HCT116 (cell line): ENCODE measurements at regions not wholly inside any gene's neighbourhood (a gene's known extent, or its start where the extent isn't known, plus 50 kb on each side); places are given as distances from the start of the nearest gene placed in this dataset.
A peak's percentile ranks its signal among the peaks of the same experiment; 100 is the strongest.

Experiments used
- ATAC-seq: fragments of 200-7000 bp; cut with Tn5 transposase; 2 replicates; pipeline ENCODE4 v1.9.1; 2020; ENCODE audit warnings: mild to moderate bottlenecking, moderate library complexity
- BruUV-seq: library from RNA; stranded (reverse); fragments of 400-500 nt; replicated peaks from 2 replicates; lab custom pipeline; 2021; lab: Mats Ljungman, UMichigan
- CTCF ChIA-PET: fragments of 300-600 bp; sonication (Branson Sonifier 250); formaldehyde crosslinking; loops from one replicate; lab custom pipeline; 2021; ENCODE audit warnings: antibody characterized with exemption; lab: Charles Lee
- POLR2A ChIA-PET: fragments of 300-600, 350-600 bp; sonication (Branson Sonifier 250); formaldehyde crosslinking; loops from one replicate; lab custom pipeline; 2021; ENCODE audit warnings: antibody characterized with exemption; lab: Charles Lee
- RAD21 ChIA-PET, 2 experiments: fragments of 300-600 bp; sonication (Branson Sonifier 250); formaldehyde crosslinking; loops; one replicate each; lab custom pipeline; 2023; ENCODE audit warnings: low total read pairs in 2 of 2; ENCODE audit not compliant: uncharacterized antibody in 2 of 2, unreplicated experiment in 2 of 2, low non-redundant PET in 1 of 2; lab: Charles Lee
- DNase-seq: peaks from one replicate; pipeline ENCODE4 v3.0.0-alpha.2; 2010; ENCODE audit warnings: low read depth, low spot score
- H2AFZ ChIP-seq: fragments of 200-600 bp; shearing (Covaris generic), sonication (generic); 2 replicates; pipeline ENCODE4 v1.6.1; 2017; ENCODE audit warnings: low read depth, mixed run types, mixed read lengths, antibody characterized with exemption, low read length; ENCODE audit not compliant: poor library complexity, severe bottlenecking
- H3K27ac ChIP-seq: 2 replicates; pipeline ENCODE4 v1.5.1; 2012; ENCODE audit warnings: low read depth, low read length
- H3K27me3 ChIP-seq: fragments of 200-600 bp; sonication (generic); 2 replicates; pipeline ENCODE4 v1.6.1; 2016; ENCODE audit warnings: mixed run types, low read length, mixed read lengths; ENCODE audit not compliant: insufficient read depth
- H3K36me3 ChIP-seq, 2 experiments: fragments of 200-500 bp in 1 of 2; fragments of 200-600 bp in 1 of 2; sonication (Bioruptor generic) in 1 of 2; sonication (generic) in 1 of 2; 2 replicates each; pipeline versions ENCODE4 v1.5.1 to v1.6.1; 2014 to 2016; ENCODE audit warnings: low read length in 2 of 2, inconsistent platforms in 1 of 2, mixed read lengths in 1 of 2, mixed run types in 1 of 2; ENCODE audit not compliant: insufficient read depth in 2 of 2, control insufficient read depth in 1 of 2
- H3K4me1 ChIP-seq, 2 experiments: fragments of 200-600 bp in 1 of 2; sonication (generic) in 1 of 2; 2 replicates each; pipeline versions ENCODE4 v1.5.1 to v1.6.1; 2012 to 2017; ENCODE audit warnings: low read length in 2 of 2, inconsistent platforms in 1 of 2, mild to moderate bottlenecking in 1 of 2, mixed read lengths in 1 of 2, mixed run types in 1 of 2, moderate library complexity in 1 of 2; ENCODE audit not compliant: insufficient read depth in 2 of 2, control insufficient read depth in 1 of 2
- H3K4me2 ChIP-seq: fragments of 200-600 bp; sonication (generic); 2 replicates; pipeline ENCODE4 v1.6.1; 2017; ENCODE audit warnings: mixed run types, low read length, mixed read lengths
- H3K4me3 ChIP-seq, 2 experiments: fragments of 200-600 bp in 1 of 2; sonication (generic) in 1 of 2; replicated peaks in 1 of 2; 2 replicates each; pipeline ENCODE4 v1.5.1; 2011 to 2016; ENCODE audit warnings: low read length in 2 of 2, control low read depth in 1 of 2, low read depth in 1 of 2, mild to moderate bottlenecking in 1 of 2, mixed read lengths in 1 of 2, mixed run types in 1 of 2
- H3K79me2 ChIP-seq: fragments of 200-600 bp; sonication (generic); 2 replicates; pipeline ENCODE4 v1.6.1; 2017; ENCODE audit warnings: mild to moderate bottlenecking, mixed run types, low read length, moderate library complexity, mixed read lengths; ENCODE audit not compliant: insufficient read depth
- H3K9ac ChIP-seq: fragments of 200-600 bp; sonication (generic); 2 replicates; pipeline ENCODE4 v1.6.1; 2016; ENCODE audit warnings: low read length, mixed read lengths
- H3K9me2 ChIP-seq: fragments of 200-600 bp; sonication (generic), shearing (Covaris generic); 2 replicates; pipeline ENCODE4 v1.6.1; 2017; ENCODE audit warnings: mixed run types, mild to moderate bottlenecking, moderate library complexity; ENCODE audit not compliant: insufficient read depth
- H3K9me3 ChIP-seq, 2 experiments: fragments of 200-500 bp in 1 of 2; fragments of 200-600 bp in 1 of 2; sonication (Bioruptor generic) in 1 of 2; sonication (generic) in 1 of 2; 2 replicates each; pipeline ENCODE4 v1.6.1; 2014 to 2017; ENCODE audit warnings: low read length in 2 of 2, mixed read lengths in 2 of 2, inconsistent platforms in 1 of 2, low read depth in 1 of 2, mild to moderate bottlenecking in 1 of 2, mixed run types in 1 of 2, moderate library complexity in 1 of 2; ENCODE audit not compliant: control insufficient read depth in 1 of 2, insufficient read depth in 1 of 2
- H4K20me1 ChIP-seq: fragments of 200-600 bp; sonication (generic), shearing (Covaris generic); 2 replicates; pipeline ENCODE4 v1.6.1; 2017; ENCODE audit warnings: mixed run types, mild to moderate bottlenecking, moderate library complexity; ENCODE audit not compliant: insufficient read depth
- ATF3 ChIP-seq: IDR thresholded peaks from 2 replicates; pipeline ENCODE4 v1.6.1; 2012
- CBX3 ChIP-seq: IDR thresholded peaks from 2 replicates; pipeline ENCODE4 v1.6.1; 2012; ENCODE audit warnings: low read depth
- CTCF ChIP-seq, 3 experiments: fragments of 200-600 bp in 1 of 3; sonication (generic) in 1 of 3; IDR thresholded peaks in 2 of 3; conservative IDR thresholded peaks in 1 of 3; 2 replicates each; pipeline ENCODE4 v1.5.1; 2012 to 2017; ENCODE audit warnings: low read depth in 2 of 3, low read length in 2 of 3, antibody characterized with exemption in 1 of 3, borderline replicate concordance in 1 of 3, control low read depth in 1 of 3, mild to moderate bottlenecking in 1 of 3, mixed read lengths in 1 of 3, mixed run types in 1 of 3, moderate library complexity in 1 of 3; ENCODE audit not compliant: insufficient read depth in 1 of 3
- EGR1 ChIP-seq: IDR thresholded peaks from 2 replicates; pipeline ENCODE4 v1.6.1; 2012; ENCODE audit warnings: low read depth
- ELF1 ChIP-seq: IDR thresholded peaks from 2 replicates; pipeline ENCODE4 v1.6.1; 2012; ENCODE audit warnings: low read depth, borderline replicate concordance
- EZH2 ChIP-seq: fragments of 200-600 bp; sonication (generic); IDR thresholded peaks from 2 replicates; pipeline ENCODE4 v1.6.1; 2017; ENCODE audit warnings: antibody characterized with exemption, mixed run types
- POLR2AphosphoS5 ChIP-seq: IDR thresholded peaks from 2 replicates; pipeline ENCODE4 v1.6.1; 2011; ENCODE audit warnings: mild to moderate bottlenecking, low read depth, low read length, moderate library complexity
- SIN3A ChIP-seq: IDR thresholded peaks from 2 replicates; pipeline ENCODE4 v1.6.1; 2012; ENCODE audit warnings: low read depth
- TCF7L2 ChIP-seq: IDR thresholded peaks from 2 replicates; pipeline ENCODE4 v1.7.0; 2011; ENCODE audit warnings: borderline replicate concordance, inconsistent platforms; ENCODE audit not compliant: insufficient read depth, insufficient read length; ENCODE audit errors: extremely low read depth
- YY1 ChIP-seq: IDR thresholded peaks from 2 replicates; pipeline ENCODE4 v1.6.1; 2011; ENCODE audit warnings: low read length, low read depth, moderate library complexity, mild to moderate bottlenecking; ENCODE audit not compliant: insufficient replicate concordance; ENCODE audit errors: extremely low read depth
- ZBTB33 ChIP-seq: IDR thresholded peaks from 2 replicates; pipeline ENCODE4 v1.6.1; 2011; ENCODE audit warnings: mild to moderate bottlenecking, low read length, moderate library complexity; ENCODE audit not compliant: insufficient replicate concordance; ENCODE audit errors: extremely low read depth
- intact Hi-C: fragments of 100-400 bp; cut with micrococcal nuclease; formaldehyde crosslinking; loops from 2 replicates; pipeline ENCODE4 v1.10.0; 2022

DNA sequence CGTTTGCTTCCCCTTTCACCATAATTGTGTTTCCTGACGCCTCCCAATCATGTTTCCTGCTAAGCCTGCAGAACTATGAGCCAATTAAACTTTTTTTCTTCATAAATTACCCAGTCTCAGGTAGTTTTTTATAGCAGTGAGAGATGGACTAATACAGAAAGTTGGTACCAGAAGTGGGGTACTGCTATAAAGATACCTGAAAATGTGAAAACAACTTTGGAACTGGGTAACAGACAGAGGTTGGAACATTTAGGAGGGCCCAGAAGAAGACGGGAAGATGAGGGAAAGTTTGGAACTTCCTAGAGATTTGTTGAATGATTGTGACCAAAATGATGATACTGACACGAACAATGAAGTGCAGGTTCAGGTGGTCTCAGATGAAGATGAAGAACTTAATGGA, 1058.6 kb upstream of the CITED2 start:
- ChIA-PET RAD21 (no interaction called here), POLR2A (no interaction called here)
- Histone ChIP-seq H3K27me3 (no peaks in the 10 kb centered on the region), H3K9me3 (no peaks in the 10 kb centered on the region), H2AFZ (no peak overlapping the region), H3K4me1 (no peaks in the 10 kb centered on the region), H3K36me3 (no peaks in the 10 kb centered on the region), H3K27ac (no peak overlapping the region), H3K9me2 (no peaks in the 10 kb centered on the region; the same call in 1 of the 2 replicates), H3K9ac (no peak overlapping the region), H3K79me2 (no peaks in the 10 kb centered on the region)
- DNase-seq: no peak
- no TSS peak for BruUV-seq
- TF ChIP-seq TCF7L2 (no peak), EZH2 (no peak), ATF3 (no peak), ELF1 (no peak), EGR1 (no peak), CBX3 (no peak), YY1 (no peak), SIN3A (no peak), POLR2AphosphoS5 (no peak)
- TF ChIP-seq, all 23 proteins: peak for 0
- no peak overlapping the region for H3K4me2 ChIP-seq
- H3K4me3 ChIP-seq: no peak overlapping the region
- ATAC-seq: no peak
- CTCF ChIA-PET: no interaction called here
- H4K20me1 ChIP-seq: no peaks in the 10 kb centered on the region
- intact Hi-C loops: no loop called here

GRCh38 chr6:140427842-140428241, 1053.4 kb upstream of the CITED2 start:
- DNase-seq: peak; percentile 8
- H3K27ac ChIP-seq: no peak overlapping the region
- no peak overlapping the region for H3K4me2 ChIP-seq
- TF ChIP-seq CTCF (IDR thresholded peaks at IDR 0.05 in 2 of 3, conservative IDR thresholded peaks at IDR 0.05 in 1 of 3; ENCODE audit: borderline replicate concordance in 1 of 3, insufficient read depth in 1 of 3, low read depth in 2 of 3, low read length in 2 of 3) (peak in 2 of 3 experiments; percentile 21 to 30; a peak in 2 of 6 replicates), ZBTB33 (no peak)
- ChIA-PET POLR2A (no interaction called here), CTCF (no interaction called here), RAD21 (no interaction called here)
- H3K9ac ChIP-seq: no peak overlapping the region
- H3K79me2 ChIP-seq: no peaks in the 10 kb centered on the region
- no peaks in the 10 kb centered on the region for H3K36me3 ChIP-seq
- no peak overlapping the region for H3K4me3 ChIP-seq
- no peaks in the 10 kb centered on the region for H4K20me1 ChIP-seq
- intact Hi-C loops: no loop called here
- H3K9me2 ChIP-seq: no peaks in the 10 kb centered on the region; the same call in 1 of the 2 replicates
- peak overlapping the region; percentile 33 for H2AFZ ChIP-seq
- H3K27me3 ChIP-seq: no peaks in the 10 kb centered on the region
- no peaks in the 10 kb centered on the region for H3K9me3 ChIP-seq
- no TSS peak for BruUV-seq
- H3K4me1 ChIP-seq: no peaks in the 10 kb centered on the region
- ATAC-seq: peak; percentile 69
